ENCODE measurements at regions not wholly inside any gene's neighbourhood (a gene's known extent, or its start where the extent isn't known, plus 50 kb on each side); places are given as distances from the start of the nearest gene placed in this dataset.
"Not testable (repeated sequence)": the region's sequence is repeated elsewhere in the genome, so short reads cannot be mapped to it uniquely, and the experiment has no call there.

- ATAC-seq, result no peak
Measured at GRCh38 chr1:105000793-105001192, 1251.1 kb downstream of the AMY1C start.

GRCh38 chr1:105004515-105004914 is 1254.8 kb downstream of the AMY1C start:
- ATAC-seq, result no peak

- no peak for ATAC-seq
Measured at GRCh38 chr1:105005594-105006195, 1256.0 kb downstream of the AMY1C start.

GRCh38 chr1:105017587-105017986 is 1267.9 kb downstream of the AMY1C start:
- no peak for ATAC-seq

- no peak for ATAC-seq
Measured at GRCh38 chr1:105023719-105024118, 1274.0 kb downstream of the AMY1C start.

- ATAC-seq, result no peak
Measured at GRCh38 chr1:105027838-105028471, 1278.3 kb downstream of the AMY1C start.

GRCh38 chr1:105072446-105072845 is 1322.7 kb downstream of the AMY1C start:
- no peak for ATAC-seq

GRCh38 chr1:105072850-105073249 is 1323.2 kb downstream of the AMY1C start:
- ATAC-seq, result no peak

GRCh38 chr1:105073660-105074059 is 1324.0 kb downstream of the AMY1C start:
- no peak for ATAC-seq

GRCh38 chr1:105083611-105084010 is 1333.9 kb downstream of the AMY1C start:
- no peak for ATAC-seq

GRCh38 chr1:105087506-105087905 is 1337.8 kb downstream of the AMY1C start:
- no peak for ATAC-seq

- ATAC-seq, result no peak
Measured at GRCh38 chr1:105088166-105088565, 1338.5 kb downstream of the AMY1C start.

GRCh38 chr1:105093893-105094292 is 1344.2 kb downstream of the AMY1C start:
- ATAC-seq, result not testable (repeated sequence)

- no peak for ATAC-seq
Measured at GRCh38 chr1:105100102-105100501, 1350.4 kb downstream of the AMY1C start.

- no peak for ATAC-seq
Measured at GRCh38 chr1:105101261-105101660, 1351.6 kb downstream of the AMY1C start.

- ATAC-seq, result no peak
Measured at GRCh38 chr1:105102371-105102770, 1352.7 kb downstream of the AMY1C start.

GRCh38 chr1:105122041-105122440 is 1372.3 kb downstream of the AMY1C start:
- ATAC-seq, result no peak

GRCh38 chr1:105137543-105138457 is 1388.1 kb downstream of the AMY1C start:
- no peak for ATAC-seq

- no peak for ATAC-seq
Measured at GRCh38 chr1:105138458-105138893, 1388.8 kb downstream of the AMY1C start.

- ATAC-seq, result no peak
Measured at GRCh38 chr1:105172788-105173187, 1423.1 kb downstream of the AMY1C start.

- ATAC-seq, result no peak
Measured at GRCh38 chr1:105180789-105181188, 1431.1 kb downstream of the AMY1C start.

GRCh38 chr1:105204836-105205371 is 1455.2 kb downstream of the AMY1C start:
- ATAC-seq, result no peak

- ATAC-seq, result no peak
Measured at GRCh38 chr1:105208581-105208980, 1458.9 kb downstream of the AMY1C start.
